IPS-NIHi7 (cell line): ENCODE measurements at regions not wholly inside any gene's neighbourhood (a gene's known extent, or its start where the extent isn't known, plus 50 kb on each side); places are given as distances from the start of the nearest gene placed in this dataset.
A peak's percentile ranks its signal among the peaks of the same experiment; 100 is the strongest.

Experiments used
- DNase-seq: peaks from one replicate; pipeline ENCODE4 v3.0.0; 2012; ENCODE audit warnings: mixed read lengths; ENCODE audit errors: extremely low spot score

DNA sequence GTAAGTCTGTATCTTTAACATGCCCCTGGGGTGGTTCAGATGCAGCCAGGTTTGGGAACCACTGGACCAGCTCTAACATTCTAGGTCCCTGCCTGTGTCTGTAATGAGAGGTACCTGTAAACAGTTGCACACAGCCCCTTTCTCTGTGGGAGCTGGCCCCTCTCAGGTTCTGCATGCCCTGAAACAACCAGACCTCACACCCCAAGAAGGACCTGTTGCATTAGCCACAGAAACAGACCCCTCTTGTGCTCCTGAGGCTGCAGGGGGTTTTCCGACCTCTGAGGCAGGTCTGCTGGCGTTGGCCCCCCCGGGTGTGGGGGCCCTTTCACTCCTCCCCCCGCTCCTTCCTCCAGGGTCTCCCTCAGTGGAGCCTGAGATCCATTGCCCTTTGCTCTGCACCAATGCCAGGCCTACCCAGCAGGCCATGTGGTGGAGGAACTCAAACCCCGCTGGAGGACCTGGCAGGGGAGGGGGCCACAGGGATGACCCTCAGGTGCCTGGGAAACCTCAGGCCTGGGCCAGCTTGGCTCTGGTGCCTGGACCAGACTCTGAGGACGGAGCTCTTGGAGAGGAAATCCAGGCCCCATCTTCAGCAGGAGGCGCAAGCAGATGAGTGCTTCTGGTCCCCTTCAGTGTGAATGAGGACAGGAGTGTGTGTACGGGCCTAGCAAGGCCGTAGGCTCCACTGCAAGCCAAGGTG is 61.4 kb upstream of the PJA1 start:
- DNase-seq: no peak

DNA sequence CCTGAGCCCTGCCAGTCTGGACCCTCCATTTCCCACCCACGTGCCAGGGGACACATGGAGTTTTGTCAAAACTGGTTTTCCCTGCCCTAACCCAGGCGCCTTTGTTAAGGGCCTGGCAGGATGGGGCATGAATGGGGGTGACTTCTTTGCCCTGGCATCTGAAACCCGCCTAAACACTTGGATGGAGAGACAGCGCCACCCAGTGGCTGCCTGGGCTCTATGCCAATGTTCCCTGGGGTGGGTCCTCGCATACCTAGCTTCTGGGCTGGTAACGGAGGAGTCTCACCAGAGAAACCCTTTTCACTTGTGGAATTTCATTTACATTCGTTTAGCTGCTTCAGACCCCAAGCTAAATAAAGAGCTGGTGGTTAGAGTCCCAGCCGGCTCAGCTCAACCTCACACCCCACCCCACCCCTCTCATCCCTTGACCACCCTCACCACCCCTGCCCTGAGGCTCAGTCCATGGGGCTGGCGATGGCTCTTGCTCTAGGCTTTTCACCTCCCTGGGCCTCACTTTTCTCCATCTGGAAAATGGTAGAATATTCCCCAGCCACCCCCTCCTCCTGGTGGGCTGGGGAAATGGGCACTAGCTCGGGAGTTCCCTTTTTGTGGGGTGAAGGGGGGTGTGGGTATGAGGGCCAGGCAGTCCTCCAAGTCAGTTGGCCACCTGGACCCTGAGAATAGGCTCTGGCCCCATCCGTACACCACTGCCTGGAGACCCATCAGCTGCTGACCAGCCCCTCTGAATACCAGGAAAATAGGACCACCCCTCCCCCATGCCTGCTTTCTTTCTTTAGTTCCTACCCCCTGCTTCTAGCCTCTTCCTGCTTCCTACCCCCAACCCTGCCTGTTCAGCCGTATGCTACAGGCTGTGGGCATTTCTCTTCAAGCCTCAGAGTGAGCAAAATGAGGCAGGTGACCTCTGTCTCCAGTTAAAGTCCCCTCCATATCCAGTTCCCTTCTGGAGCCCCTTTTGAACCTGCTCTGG is 57.1 kb upstream of the PJA1 start:
- DNase-seq: peak; percentile 78

DNA sequence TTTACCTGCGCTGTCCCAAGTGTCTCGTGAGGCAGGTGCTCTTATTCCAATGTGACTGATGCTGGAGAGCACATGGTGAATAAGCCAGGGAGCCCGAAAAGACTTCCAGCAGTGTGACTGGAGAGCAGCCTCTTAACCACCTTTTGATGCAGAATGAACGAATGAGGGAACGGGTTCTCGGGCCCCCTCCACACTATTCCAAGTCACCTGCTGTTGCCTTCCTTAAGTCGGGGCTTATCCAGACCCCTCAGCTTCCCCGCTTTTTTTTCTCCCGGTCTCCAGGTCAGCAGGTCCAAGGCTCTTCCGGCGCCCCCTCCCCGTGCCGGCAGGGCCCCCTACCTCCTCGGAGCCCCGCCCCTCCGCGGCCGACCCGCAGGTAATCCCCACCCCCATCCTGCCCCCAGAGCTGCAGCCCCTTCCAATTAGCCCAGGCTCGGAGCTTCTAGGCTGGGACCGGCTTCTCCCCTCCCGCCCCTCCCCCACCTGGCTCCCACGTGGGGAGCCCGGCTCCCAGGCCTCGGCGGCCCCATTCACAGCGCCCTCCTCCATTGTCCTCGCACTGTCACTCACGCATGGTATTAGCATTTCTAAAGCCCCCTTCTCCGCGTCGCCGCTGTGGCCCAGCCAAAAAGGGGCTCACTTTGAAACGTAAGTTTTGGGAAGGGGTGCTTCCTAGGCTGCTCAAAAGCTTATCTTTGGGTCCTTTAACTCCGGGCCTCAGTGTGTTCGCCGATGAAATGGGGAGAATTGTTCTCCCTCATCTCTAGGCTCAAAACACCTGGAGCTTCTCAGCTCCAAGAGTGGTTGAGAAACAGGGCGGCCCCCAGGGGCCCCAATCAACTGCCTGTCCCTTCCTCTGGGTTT is 56.2 kb upstream of the PJA1 start:
- peak; percentile 45 for DNase-seq

DNA sequence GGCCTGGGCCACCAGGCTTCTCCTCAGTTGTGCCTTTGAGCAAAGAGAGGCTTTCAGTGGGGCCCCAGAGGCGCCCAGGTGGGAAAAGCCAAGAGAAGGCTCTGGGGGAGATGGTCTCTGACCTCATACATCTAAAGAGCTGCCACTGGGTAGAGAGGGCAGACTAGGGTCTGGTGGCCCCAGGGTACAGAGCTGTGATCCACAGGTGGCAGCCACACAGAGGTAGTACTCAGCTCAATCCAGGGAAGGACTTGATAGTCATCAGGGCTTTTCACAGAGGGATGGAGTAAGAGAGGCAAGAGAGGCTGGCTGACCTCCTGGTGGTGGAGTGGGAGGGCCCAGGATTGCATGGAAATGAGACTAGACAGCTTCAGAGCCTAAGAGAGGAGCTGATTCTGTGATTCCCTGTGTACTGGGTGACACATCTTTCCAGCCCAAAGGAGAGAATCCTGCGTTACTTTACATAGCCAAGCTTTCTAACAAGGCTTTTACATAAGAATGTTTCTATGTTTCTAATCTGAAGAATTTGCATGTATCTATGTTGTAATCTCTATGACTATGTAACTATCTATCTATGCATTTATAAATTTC is 53.2 kb upstream of the PJA1 start:
- DNase-seq: no peak

DNA sequence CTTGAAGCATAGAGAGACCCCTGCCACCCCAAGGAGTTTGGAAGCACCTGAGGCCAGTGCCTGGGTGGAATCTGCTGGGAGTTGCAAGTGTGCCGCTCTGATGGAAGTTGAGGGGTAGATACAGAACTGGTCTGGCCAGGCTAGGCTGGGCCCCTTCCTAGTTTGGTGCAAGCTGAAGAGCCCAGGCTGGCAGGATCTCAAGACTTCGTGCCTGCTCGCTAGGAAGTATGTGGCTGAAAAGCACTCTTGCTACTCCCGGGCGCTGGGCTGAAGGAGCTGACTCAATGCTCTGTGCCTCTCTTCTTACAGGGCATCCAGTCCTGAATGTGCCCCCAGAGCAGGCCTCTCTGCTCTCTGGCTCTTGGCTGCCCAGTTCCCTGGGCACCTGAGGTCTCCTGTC is 51.7 kb upstream of the PJA1 start:
- DNase-seq: no peak

DNA sequence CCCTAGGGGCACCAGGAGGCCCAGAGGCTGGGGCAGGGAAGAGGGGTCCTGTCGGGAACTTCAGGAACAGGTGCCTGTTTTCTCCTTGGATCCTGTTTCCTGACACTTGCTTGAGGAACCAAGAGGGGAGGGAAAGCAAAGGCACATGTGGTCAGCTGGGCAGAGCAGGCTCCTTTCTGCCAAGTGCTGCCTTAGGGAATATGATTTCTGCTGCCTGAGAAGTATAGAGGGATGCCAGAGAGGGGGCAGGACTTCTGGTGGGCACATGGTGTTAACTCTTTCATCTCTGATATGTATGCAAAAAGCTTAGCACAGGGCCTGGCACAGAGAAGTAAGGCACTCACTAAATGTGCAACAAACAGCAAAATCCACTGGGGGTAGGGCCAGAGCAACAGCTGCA is 51.2 kb upstream of the PJA1 start:
- no peak for DNase-seq

DNA sequence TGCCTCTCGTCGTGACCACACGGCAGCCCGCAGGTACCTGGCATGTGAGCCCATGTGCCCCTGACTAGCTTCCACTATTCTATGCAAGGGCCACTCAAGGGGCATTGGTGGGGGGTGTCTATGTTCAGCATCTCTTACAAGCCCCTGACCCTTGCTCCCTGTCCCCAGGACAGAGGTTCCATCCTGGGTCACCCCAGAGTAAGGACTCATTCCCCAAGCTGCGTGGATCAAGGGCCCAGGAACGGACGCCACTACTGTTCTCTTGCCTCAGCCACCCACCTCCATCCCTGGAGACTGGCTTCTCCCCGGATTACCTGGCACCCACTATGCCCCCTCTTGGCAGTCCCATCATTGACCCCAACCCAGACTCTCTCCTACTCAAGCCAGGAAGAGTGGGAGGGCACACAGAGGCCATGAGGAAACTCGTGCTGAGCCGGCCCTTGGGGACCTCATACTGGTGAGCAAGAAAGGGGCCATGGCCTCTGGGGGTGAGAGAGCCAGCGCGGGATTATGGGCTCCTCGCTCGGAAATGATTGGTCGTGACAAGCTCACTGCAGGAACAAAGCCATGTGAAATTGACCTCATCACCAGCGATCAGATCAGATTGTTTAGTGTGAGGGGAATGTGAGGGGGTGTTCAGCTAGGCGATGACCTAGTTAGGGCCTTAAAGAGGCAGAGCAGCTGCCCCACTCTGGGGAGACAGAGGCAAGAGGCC is 50.1 kb upstream of the PJA1 start:
- no peak for DNase-seq
